HepG2 (cell line): ENCODE measurements at regions not wholly inside any gene's neighbourhood (a gene's known extent, or its start where the extent isn't known, plus 50 kb on each side); places are given as distances from the start of the nearest gene placed in this dataset.

Experiments
- ATAC-seq: fragments of 200-7000 bp; cut with Tn5 transposase; 3 replicates; pipeline ENCODE4 v1.9.1; 2020; ENCODE audit warnings: mild to moderate bottlenecking, moderate library complexity
- BruUV-seq: library from RNA; stranded (reverse); fragments of 400-500 nt; replicated peaks from 2 replicates; lab custom pipeline; 2021; lab: Mats Ljungman, UMichigan
- CTCF ChIA-PET: fragments of 300-600 bp; formaldehyde crosslinking; extraction: SDS; loops from one replicate; lab custom pipeline; 2021; ENCODE audit warnings: low total read pairs, inconsistent platforms, low intra/inter-chr PET ratio; lab: Yijun Ruan, JAX
- POLR2A ChIA-PET: fragments of 350-600 bp; sonication (Branson Sonifier 250); formaldehyde crosslinking; loops from one replicate; lab custom pipeline; 2020; ENCODE audit warnings: antibody characterized with exemption, inconsistent platforms; lab: Yijun Ruan, JAX
- DNase-seq: peaks from one replicate; pipeline ENCODE4 v3.0.0-alpha.2; 2015; ENCODE audit warnings: low spot score
- FAIRE-seq: peaks from 3 replicates; lab custom pipeline; 2011; peaks lifted over from hg19 to GRCh38; lab: Jason Lieb, UNC
- H2AFZ ChIP-seq: one replicate; pipeline ENCODE4 v1.6.1; 2011; ENCODE audit warnings: low read length, inconsistent platforms
- H3K27ac ChIP-seq: fragments of 300-600 bp; 3 replicates; pipeline ENCODE4 v1.8.0; 2011; ENCODE audit warnings: mixed run types, mild to moderate bottlenecking, mixed read lengths, low read length, inconsistent platforms; ENCODE audit not compliant: insufficient read depth; ENCODE audit errors: extremely low read length
- H3K27me3 ChIP-seq, 2 experiments: fragments of 200-600 bp in 1 of 2; 2 replicates in 1 of 2; 3 replicates in 1 of 2; pipeline versions ENCODE4 v1.6.0 to v1.8.0; 2011; ENCODE audit warnings: low read length in 2 of 2, mild to moderate bottlenecking in 2 of 2, moderate library complexity in 2 of 2, inconsistent platforms in 1 of 2; ENCODE audit not compliant: insufficient read depth in 2 of 2, control insufficient read depth in 1 of 2
- H3K36me3 ChIP-seq, 2 experiments: fragments of 200-600 bp in 1 of 2; replicated peaks in 1 of 2; 2 replicates in 1 of 2; 3 replicates in 1 of 2; pipeline versions ENCODE4 v1.5.1 to v1.8.0; 2011; ENCODE audit warnings: low read length in 2 of 2, inconsistent platforms in 1 of 2; ENCODE audit not compliant: insufficient read depth in 2 of 2, control insufficient read depth in 1 of 2
- H3K4me1 ChIP-seq: 2 replicates; pipeline ENCODE4 v1.5.1; 2012; ENCODE audit warnings: low read length, inconsistent platforms; ENCODE audit not compliant: insufficient read depth
- H3K4me2 ChIP-seq: 2 replicates; pipeline ENCODE4 v1.6.0; 2011; ENCODE audit warnings: low read depth, low read length, inconsistent platforms
- H3K4me3 ChIP-seq, 3 experiments: fragments of 200-600 bp in 1 of 3; sonication (generic), shearing (Covaris generic) in 1 of 3; replicated peaks in 1 of 3; 2 replicates each; pipeline ENCODE4 v1.5.1; 2011 to 2016; ENCODE audit warnings: low read length in 3 of 3, inconsistent platforms in 2 of 3, low read depth in 2 of 3, mild to moderate bottlenecking in 2 of 3, control low read depth in 1 of 3, mixed read lengths in 1 of 3; ENCODE audit not compliant: insufficient read depth in 1 of 3
- H3K79me2 ChIP-seq: one replicate; pipeline ENCODE4 v1.6.1; 2011; ENCODE audit warnings: low read length, inconsistent platforms; ENCODE audit not compliant: insufficient read depth
- H3K9ac ChIP-seq: 2 replicates; pipeline ENCODE4 v1.6.0; 2011; ENCODE audit warnings: mild to moderate bottlenecking, low read depth, low read length, inconsistent platforms; ENCODE audit not compliant: insufficient read depth
- H3K9me3 ChIP-seq: 2 replicates; pipeline ENCODE4 v1.5.1; 2012; ENCODE audit warnings: mild to moderate bottlenecking, low read length
- H4K20me1 ChIP-seq: 2 replicates; pipeline ENCODE4 v1.6.0; 2011; ENCODE audit warnings: inconsistent platforms, mild to moderate bottlenecking, low read length, moderate library complexity; ENCODE audit not compliant: insufficient read depth
- GTF3A ChIP-seq: sonication (generic); formaldehyde crosslinking; conservative IDR thresholded peaks from 2 replicates; pipeline ENCODE4 v1.4.0; 2020; ENCODE audit warnings: mild to moderate bottlenecking, missing genetic modification reagents
- MYC ChIP-seq: sonication (generic); formaldehyde crosslinking; IDR thresholded peaks from 2 replicates; pipeline ENCODE4 v1.9.0; 2021; ENCODE audit warnings: missing genetic modification reagents, borderline replicate concordance
- NFIC ChIP-seq: IDR thresholded peaks from 2 replicates; pipeline ENCODE4 v1.6.1; 2012; ENCODE audit warnings: mild to moderate bottlenecking, low read length, inconsistent platforms
- PRDM15 ChIP-seq: sonication (generic); formaldehyde crosslinking; IDR thresholded peaks from 2 replicates; pipeline ENCODE4 v1.4.0; 2020; ENCODE audit warnings: missing genetic modification reagents
- RARA ChIP-seq: IDR thresholded peaks from 2 replicates; pipeline ENCODE4 v1.6.1; 2016; ENCODE audit warnings: missing genetic modification reagents, missing compliant biosample characterization
- SIX4 ChIP-seq: sonication (generic); formaldehyde crosslinking; IDR thresholded peaks from 2 replicates; pipeline ENCODE4 v1.4.0; 2020; ENCODE audit warnings: missing genetic modification reagents
- SMAD1 ChIP-seq: sonication (generic); formaldehyde crosslinking; IDR thresholded peaks from 2 replicates; pipeline ENCODE4 v1.4.0; 2020; ENCODE audit warnings: missing genetic modification reagents, low read depth, mild to moderate bottlenecking, borderline replicate concordance
- ZBED4 ChIP-seq: sonication (generic); formaldehyde crosslinking; IDR thresholded peaks from 2 replicates; pipeline ENCODE4 v1.4.0; 2020; ENCODE audit warnings: missing genetic modification reagents, borderline replicate concordance
- ZFP1 ChIP-seq: IDR thresholded peaks from 2 replicates; pipeline ENCODE4 v1.6.1; 2016
- ZFP36L2 ChIP-seq: sonication (generic); formaldehyde crosslinking; IDR thresholded peaks from 2 replicates; pipeline ENCODE4 v1.4.0; 2020; ENCODE audit warnings: missing genetic modification reagents
- ZFP62 ChIP-seq: sonication (generic); formaldehyde crosslinking; IDR thresholded peaks from 2 replicates; pipeline ENCODE4 v1.4.0; 2020; ENCODE audit warnings: missing genetic modification reagents
- ZNF549 ChIP-seq: sonication (generic); formaldehyde crosslinking; IDR thresholded peaks from 2 replicates; pipeline ENCODE4 v1.5.0; 2020; ENCODE audit warnings: missing genetic modification reagents
- ZNF576 ChIP-seq: sonication (generic); formaldehyde crosslinking; IDR thresholded peaks from 2 replicates; pipeline ENCODE4 v1.4.0; 2020; ENCODE audit warnings: mild to moderate bottlenecking, missing genetic modification reagents
- ZNF577 ChIP-seq: sonication (generic); formaldehyde crosslinking; IDR thresholded peaks from 2 replicates; pipeline ENCODE4 v1.4.0; 2020; ENCODE audit warnings: mild to moderate bottlenecking, low read depth, missing genetic modification reagents, borderline replicate concordance
- ZNF772 ChIP-seq: sonication (generic); formaldehyde crosslinking; IDR thresholded peaks from 2 replicates; pipeline ENCODE4 v1.5.0; 2020; ENCODE audit warnings: mild to moderate bottlenecking, missing genetic modification reagents
- ZSCAN25 ChIP-seq: sonication (generic); formaldehyde crosslinking; IDR thresholded peaks from 2 replicates; pipeline ENCODE4 v1.8.0; 2022; ENCODE audit warnings: mild to moderate bottlenecking, missing genetic modification reagents
- WGBS: methylation state at CpG from one replicate; pipeline ENCODE4 v1.1.6; 2017; ENCODE audit warnings: low lambda C conversion rate; 5-methylcytosine and 5-hydroxymethylcytosine counted together
- in situ Hi-C: cut with HindIII; loops from 2 replicates; pipeline ENCODE4 v1.10.0; 2017; ENCODE audit warnings: low pct_unique_long_range_greater_than_20kb; ENCODE audit not compliant: extremely low pct_ligation_motif_present
- intact Hi-C: fragments of 100-400 bp; cut with micrococcal nuclease; formaldehyde crosslinking; loops from one replicate; pipeline ENCODE4 v1.10.0; 2022; ENCODE audit not compliant: unreplicated experiment

- no peak for TF ChIP-seq ZSCAN25
These were observed 264.1 kb downstream of the GASK1B start (continued) for GRCh38 chr4:157908691-157909090.

GRCh38 chr4:157908031-157908430 is 264.8 kb downstream of the GASK1B start:
- in situ Hi-C loops (no loop called here), intact Hi-C loops (no loop called here)
- no peaks in the 10 kb centered on the region for H3K9me3 ChIP-seq
- DNase-seq (no peak), ATAC-seq (no peak), FAIRE-seq (no peak)
- ChIA-PET POLR2A (no interaction called here), CTCF (no interaction called here)
- H4K20me1 ChIP-seq: no peaks in the 10 kb centered on the region
- H3K27me3 ChIP-seq: no peaks in the 10 kb centered on the region
- BruUV-seq: no TSS peak
- H3K27ac ChIP-seq: no peak overlapping the region
- no peaks in the 10 kb centered on the region for H3K79me2 ChIP-seq
- H3K4me3 ChIP-seq: no peak overlapping the region
- H2AFZ ChIP-seq: no peak overlapping the region
- 10% methylated on average over 3 of the region's 3 CpGs for WGBS
- TF ChIP-seq RARA (no peak), ZFP1 (CRISPR knock-in tag) (no peak), ZNF576 (CRISPR knock-in tag) (no peak), NFIC (no peak), PRDM15 (CRISPR knock-in tag) (no peak), ZNF577 (no peak), MYC (CRISPR knock-in tag) (no peak), ZNF772 (CRISPR knock-in tag) (no peak), SMAD1 (CRISPR knock-in tag) (no peak), SIX4 (CRISPR knock-in tag) (no peak), GTF3A (no peak), ZNF549 (CRISPR knock-in tag) (no peak), ZFP62 (no peak), ZBED4 (no peak), ZFP36L2 (no peak)
- H3K9ac ChIP-seq: no peak overlapping the region
- H3K4me2 ChIP-seq: no peak overlapping the region
- H3K36me3 ChIP-seq: no peaks in the 10 kb centered on the region
- H3K4me1 ChIP-seq: no peaks in the 10 kb centered on the region
